ENCODE measurements at regions not wholly inside any gene's neighbourhood (a gene's known extent, or its start where the extent isn't known, plus 50 kb on each side); places are given as distances from the start of the nearest gene placed in this dataset.
A peak's percentile ranks its signal among the peaks of the same experiment; 100 is the strongest.

GRCh38 chr15:92847841-92848240 lies 52.3 kb upstream of the CHD2 start:
- no peaks in the 10 kb centered on the region for H3K27me3 ChIP-seq (ENCODE audit: control insufficient read depth, insufficient read depth, low read length)
- no peak overlapping the region for H3K56ac ChIP-seq (ENCODE audit: extremely low read depth, insufficient read depth, low read length)
- ATAC-seq (ENCODE audit: low read depth) = no peak
- H3K4me3 ChIP-seq (ENCODE audit: insufficient read depth, low read depth, low read length) = no peak overlapping the region
- WGBS, 2 experiments (ENCODE audit: extremely low coverage in 2 of 2, insufficient read length in 1 of 2) = 100% methylated on average over 3 of the region's 5 CpGs; no CpG with 5 or more reads in 1 of the 2 experiments
- H4K20me1 ChIP-seq (ENCODE audit: insufficient read depth, low read length) = no peaks in the 10 kb centered on the region
- H2BK120ac ChIP-seq (ENCODE audit: low read depth, low read length) = no peak overlapping the region; the same call in none of the 2 replicates
- H3K9me1 ChIP-seq (ENCODE audit: insufficient read depth, low read length) = peaks cover 5% of the 10 kb centered on the region; the same call in 1 of the 2 replicates
- peak overlapping the region; percentile 56 for H3K18ac ChIP-seq (ENCODE audit: low read depth, low read length)
- H3K4me1 ChIP-seq (ENCODE audit: control insufficient read depth, insufficient read depth, low read length) = peaks cover 18% of the 10 kb centered on the region
- dilution Hi-C loops (cut with HindIII; ENCODE audit: low sequenced_read_pairs, unreplicated experiment) (no loop called here), in situ Hi-C loops (cut with MboI; ENCODE audit: low sequenced_read_pairs) (no loop called here), intact Hi-C loops (cut with micrococcal nuclease) (loop anchor here (2.0 kb wide), 1 partner anchor 15 kb away; no protein-coding TSS in a partner anchor)
- no peaks in the 10 kb centered on the region for H3K9me3 ChIP-seq (ENCODE audit: control insufficient read depth, insufficient read depth, low read length)
- H4K91ac ChIP-seq (ENCODE audit: insufficient read depth, low read depth, low read length) = peak overlapping the region; percentile 59; the same call in 1 of the 2 replicates
- H3K36me3 ChIP-seq (ENCODE audit: control insufficient read depth, insufficient read depth, low read length) = no peaks in the 10 kb centered on the region
- no peak overlapping the region for H2AFZ ChIP-seq (replicated peaks; ENCODE audit: low read length, poor library complexity)
- 0 out of 2 replicates have a peak overlapping the region, but pooled peaks have one; percentile 64 for H3K4ac ChIP-seq (ENCODE audit: low read depth, low read length)
- no peak overlapping the region for H3K4me2 ChIP-seq (ENCODE audit: low read depth, low read length)
- H3K23ac ChIP-seq (ENCODE audit: low read depth, low read length) = no peak overlapping the region
- no peak overlapping the region; the same call in 1 of the 2 replicates for H4K5ac ChIP-seq (ENCODE audit: low read depth, low read length)
- H4K8ac ChIP-seq (ENCODE audit: low read depth in 2 of 2, low read length in 2 of 2) = no peak overlapping the region; a peak in 1 of 4 replicates
- H3K27ac ChIP-seq (ENCODE audit: insufficient read depth, low read length) = peak overlapping the region; percentile 84; the same call in 1 of the 2 replicates
- peak overlapping the region; percentile 5 for H2BK5ac ChIP-seq (ENCODE audit: low read depth, low read length, poor library complexity, severe bottlenecking)
- H2AK9ac ChIP-seq (replicated peaks; ENCODE audit: low read depth, low read length, poor library complexity) = no peak overlapping the region
- peak overlapping the region; percentile 33 for H2BK15ac ChIP-seq (ENCODE audit: low read depth, low read length)
- no peak for DNase-seq
- no peak overlapping the region for H2BK20ac ChIP-seq (ENCODE audit: low read depth, low read length)
- no TSS peak for BruUV-seq (replicated peaks)
- CTCF ChIA-PET = no interaction called here
- H2AK5ac ChIP-seq (ENCODE audit: low read depth, low read length) = peak overlapping the region; percentile 27; the same call in 1 of the 2 replicates
- H3K14ac ChIP-seq (replicated peaks; ENCODE audit: low read depth, low read length) = no peak overlapping the region
- H3K79me1 ChIP-seq (ENCODE audit: low read depth in 1 of 2, low read length in 2 of 2) = 0 out of 4 replicates have a peak, but pooled peaks cover 0 to 4% of the 10 kb centered on the region in 2 experiments
- TF ChIP-seq MAZ (IDR thresholded peaks at IDR 0.05; ENCODE audit: borderline replicate concordance, low read depth, low read length) (no peak), ELK1 (IDR thresholded peaks at IDR 0.05; ENCODE audit: borderline replicate concordance, low read depth, low read length) (no peak), BHLHE40 (IDR thresholded peaks at IDR 0.05; ENCODE audit: low read depth, low read length) (no peak), MAFK (IDR thresholded peaks at IDR 0.05; ENCODE audit: low read depth, low read length) (no peak), CEBPB (IDR thresholded peaks at IDR 0.05; ENCODE audit: low read depth, low read length) (no peak), RAD21 (IDR thresholded peaks at IDR 0.05; ENCODE audit: low read length) (no peak), POLR2A (IDR thresholded peaks at IDR 0.05; ENCODE audit: low read depth, low read length) (no peak), CHD1 (IDR thresholded peaks at IDR 0.05; ENCODE audit: low read depth, low read length) (no peak), USF2 (IDR thresholded peaks at IDR 0.05; ENCODE audit: low read depth, low read length) (no peak), RFX5 (IDR thresholded peaks at IDR 0.05; ENCODE audit: low read depth, low read length) (no peak), MXI1 (IDR thresholded peaks at IDR 0.05; ENCODE audit: borderline replicate concordance, low read depth, low read length) (no peak), RCOR1 (IDR thresholded peaks at IDR 0.05; ENCODE audit: insufficient replicate concordance, low read length) (no peak), SMC3 (IDR thresholded peaks at IDR 0.05; ENCODE audit: low read depth, low read length) (no peak), FOS (IDR thresholded peaks at IDR 0.05; ENCODE audit: low read depth, low read length) (no peak)
- no peak overlapping the region for H3K9ac ChIP-seq (ENCODE audit: low read depth, low read length)
- POLR2A ChIA-PET (ENCODE audit: unreplicated experiment) = no interaction called here
